Vagina (tissue), 2 donors: ENCODE measurements at regions not wholly inside any gene's neighbourhood (a gene's known extent, or its start where the extent isn't known, plus 50 kb on each side); places are given as distances from the start of the nearest gene placed in this dataset.

ENCODE experiments used
- DNase-seq, 2 donors: peaks; one replicate each; pipeline ENCODE4 v3.0.0-alpha.2; 2017; ENCODE audit errors: extremely low spot score in 2 of 2
- H3K27ac ChIP-seq: fragments of 200-600 bp; sonication (generic); one replicate; pipeline ENCODE4 v1.5.1; 2019
- H3K27me3 ChIP-seq: fragments of 200-600 bp; sonication (generic); one replicate; pipeline ENCODE4 v1.5.1; 2019
- H3K36me3 ChIP-seq, 2 donors: fragments of 200-600 bp; sonication (generic); one replicate each; pipeline ENCODE4 v1.5.1; 2017 to 2019
- H3K4me1 ChIP-seq: fragments of 200-600 bp; sonication (generic); one replicate; pipeline ENCODE4 v1.5.1; 2019
- H3K4me3 ChIP-seq, 2 donors: fragments of 200-600 bp; sonication (generic); 1 replicate in 1 of 2; 2 replicates in 1 of 2; pipeline ENCODE4 v1.5.1; 2016 to 2019
- H3K9me3 ChIP-seq: fragments of 200-600 bp; sonication (generic); one replicate; pipeline ENCODE4 v1.5.1; 2019
- CTCF ChIP-seq, 3 experiments: fragments of 450-650 bp in 2 of 3; fragments of 200-600 bp in 1 of 3; sonication (generic) in 1 of 3; IDR thresholded peaks; one replicate each; pipeline ENCODE4 v1.5.1; 2017 to 2019; ENCODE audit warnings: antibody characterized with exemption in 3 of 3, mild to moderate bottlenecking in 2 of 3, moderate library complexity in 2 of 3
- POLR2A ChIP-seq, 2 donors: fragments of 450-650 bp; IDR thresholded peaks; one replicate each; pipeline ENCODE4 v1.6.1; 2017; ENCODE audit warnings: antibody characterized with exemption in 2 of 2, mild to moderate bottlenecking in 2 of 2, moderate library complexity in 2 of 2
- POLR2AphosphoS5 ChIP-seq, 2 donors: sonication (generic); formaldehyde crosslinking; IDR thresholded peaks; one replicate each; pipeline ENCODE4 v1.9.0; 2017; ENCODE audit warnings: antibody characterized with exemption in 2 of 2, mild to moderate bottlenecking in 2 of 2, low read depth in 1 of 2; ENCODE audit not compliant: insufficient read depth in 1 of 2
- intact Hi-C: fragments of 100-400 bp; cut with DNase I; formaldehyde crosslinking; loops from one replicate; pipeline ENCODE4 v1.15.1; 2023

- no peak for DNase-seq
- no peak overlapping the region for H3K4me3 ChIP-seq
- peak overlapping the region; percentile 37 for H3K27ac ChIP-seq
- peaks cover 39% of the 10 kb centered on the region for H3K4me1 ChIP-seq
- TF ChIP-seq POLR2A (IDR thresholded peaks at IDR 0.05): no peak
- no peak for TF ChIP-seq POLR2AphosphoS5 (IDR thresholded peaks at IDR 0.05; ENCODE audit: insufficient read depth in 1 of 2, low read depth in 1 of 2)
- no peak for TF ChIP-seq CTCF (IDR thresholded peaks at IDR 0.05)
- H3K9me3 ChIP-seq: no peaks in the 10 kb centered on the region
- no peaks in the 10 kb centered on the region for H3K36me3 ChIP-seq
- no peaks in the 10 kb centered on the region for H3K27me3 ChIP-seq
- intact Hi-C loops: no loop called here
These were observed 200.6 kb downstream of the ZFP36L2 start for GRCh38 chr2:43025709-43026295.

- Histone ChIP-seq H3K36me3 (no peaks in the 10 kb centered on the region), H3K27ac (no peak overlapping the region), H3K27me3 (no peaks in the 10 kb centered on the region), H3K9me3 (no peaks in the 10 kb centered on the region), H3K4me1 (peaks cover 39% of the 10 kb centered on the region), H3K4me3 (no peak overlapping the region)
- intact Hi-C loops: loop anchor here (5.0 kb wide), 2 partner anchors 47 to 203 kb away; partner anchors contain the start of gene ZFP36L2
- DNase-seq: no peak
- TF ChIP-seq POLR2AphosphoS5 (IDR thresholded peaks at IDR 0.05; ENCODE audit: insufficient read depth in 1 of 2, low read depth in 1 of 2): peak in 1 of 2 donors; percentile 45
- TF ChIP-seq POLR2A (IDR thresholded peaks at IDR 0.05): no peak
- peak; percentile 48 to 84 (median 76) for TF ChIP-seq CTCF (IDR thresholded peaks at IDR 0.05)
These were observed 201.8 kb downstream of the ZFP36L2 start for GRCh38 chr2:43024515-43025011.

- TF ChIP-seq CTCF (IDR thresholded peaks at IDR 0.05): no peak
- no peak for TF ChIP-seq POLR2AphosphoS5 (IDR thresholded peaks at IDR 0.05; ENCODE audit: insufficient read depth in 1 of 2, low read depth in 1 of 2)
- no peak for TF ChIP-seq POLR2A (IDR thresholded peaks at IDR 0.05)
- H3K36me3 ChIP-seq: no peaks in the 10 kb centered on the region
- no peaks in the 10 kb centered on the region for H3K9me3 ChIP-seq
- H3K4me3 ChIP-seq: no peak overlapping the region
- DNase-seq: no peak
- no peak overlapping the region for H3K27ac ChIP-seq
- intact Hi-C loops: loop anchor here (5.0 kb wide), 2 partner anchors 47 to 203 kb away; partner anchors contain the start of gene ZFP36L2
- peaks cover 39% of the 10 kb centered on the region for H3K4me1 ChIP-seq
- H3K27me3 ChIP-seq: no peaks in the 10 kb centered on the region
These were observed 202.5 kb downstream of the ZFP36L2 start for GRCh38 chr2:43023791-43024514.

- H3K9me3 ChIP-seq: no peaks in the 10 kb centered on the region
- no peaks in the 10 kb centered on the region for H3K36me3 ChIP-seq
- peaks cover 43% of the 10 kb centered on the region for H3K4me1 ChIP-seq
- no peak for TF ChIP-seq POLR2A (IDR thresholded peaks at IDR 0.05)
- no peak for TF ChIP-seq POLR2AphosphoS5 (IDR thresholded peaks at IDR 0.05; ENCODE audit: insufficient read depth in 1 of 2, low read depth in 1 of 2)
- no peak for TF ChIP-seq CTCF (IDR thresholded peaks at IDR 0.05)
- intact Hi-C loops: loop anchor here (5.0 kb wide), 2 partner anchors 46 to 204 kb away; partner anchors contain the start of gene ZFP36L2
- no peak overlapping the region for H3K27ac ChIP-seq
- H3K27me3 ChIP-seq: no peaks in the 10 kb centered on the region
- no peak for DNase-seq
- H3K4me3 ChIP-seq: no peak overlapping the region
These were observed 203.5 kb downstream of the ZFP36L2 start for GRCh38 chr2:43022896-43023295.
